ENCODE measurements at regions not wholly inside any gene's neighbourhood (a gene's known extent, or its start where the extent isn't known, plus 50 kb on each side); places are given as distances from the start of the nearest gene placed in this dataset.

DNA sequence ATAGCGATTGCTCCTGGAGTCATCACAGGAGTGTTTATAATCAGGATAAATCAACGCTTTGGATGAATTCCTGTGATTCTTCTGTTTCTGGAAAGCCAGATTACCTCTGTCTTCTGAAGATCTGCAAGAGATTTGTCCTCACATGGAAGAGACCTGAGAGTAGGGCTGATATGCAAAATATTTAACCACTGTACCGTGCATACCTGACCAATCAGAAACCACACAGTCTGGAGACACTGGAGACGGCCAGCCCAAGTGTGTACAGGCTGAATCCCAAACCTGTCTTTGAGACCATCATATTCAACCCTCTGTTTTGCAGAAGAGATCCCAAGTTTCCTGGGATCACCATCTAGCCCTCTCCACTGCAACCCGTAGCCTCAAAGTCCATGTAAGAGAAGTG is 50.4 kb upstream of the WT1 start:
- H3K9me3 ChIP-seq (ENCODE audit: control insufficient read depth, low read depth, low read length) = no peaks in the 10 kb centered on the region
- no peaks in the 10 kb centered on the region for H3K36me3 ChIP-seq (ENCODE audit: control insufficient read depth in 2 of 2, extremely low read depth in 1 of 2, insufficient read depth in 2 of 2, low read length in 2 of 2)
- dilution Hi-C loops (cut with MboI; ENCODE audit: extremely low pct_ligation_motif_present, low sequenced_read_pairs) = no loop called here
- H3K4me3 ChIP-seq (ENCODE audit: control insufficient read depth in 2 of 3, extremely low read depth in 1 of 3, insufficient read depth in 2 of 3, low read depth in 1 of 3, low read length in 3 of 3) = no peak overlapping the region
- H3K9me1 ChIP-seq (ENCODE audit: control insufficient read depth, extremely low read depth, insufficient read depth, low read length) = no peaks in the 10 kb centered on the region
- H3K4me2 ChIP-seq (ENCODE audit: control insufficient read depth, extremely low read depth, insufficient read depth, low read depth, low read length) = no peak overlapping the region
- H2AFZ ChIP-seq (ENCODE audit: control insufficient read depth, low read length) = no peak overlapping the region
- H3K79me2 ChIP-seq (ENCODE audit: control insufficient read depth, insufficient read depth, low read length) = no peaks in the 10 kb centered on the region
- no peaks in the 10 kb centered on the region for H3K4me1 ChIP-seq (ENCODE audit: control insufficient read depth, extremely low read depth, insufficient read depth, low read length)
- H3K27me3 ChIP-seq (ENCODE audit: control insufficient read depth, extremely low read depth, insufficient read depth, low read length) = no peaks in the 10 kb centered on the region
- H3K27ac ChIP-seq (ENCODE audit: control insufficient read depth, insufficient read depth, low read length) = no peak overlapping the region
- DNase-seq (ENCODE audit: low read depth, low spot score) (no peak), FAIRE-seq (no peak)
- H4K20me1 ChIP-seq (ENCODE audit: control insufficient read depth, extremely low read depth, insufficient read depth, low read length) = no peaks in the 10 kb centered on the region
- H3K9ac ChIP-seq (ENCODE audit: control insufficient read depth, extremely low read depth, insufficient read depth, low read length) = no peak overlapping the region
- TF ChIP-seq EZH2 (IDR thresholded peaks at IDR 0.05; ENCODE audit: low read length) = no peak
- TF ChIP-seq, protein P1, sequence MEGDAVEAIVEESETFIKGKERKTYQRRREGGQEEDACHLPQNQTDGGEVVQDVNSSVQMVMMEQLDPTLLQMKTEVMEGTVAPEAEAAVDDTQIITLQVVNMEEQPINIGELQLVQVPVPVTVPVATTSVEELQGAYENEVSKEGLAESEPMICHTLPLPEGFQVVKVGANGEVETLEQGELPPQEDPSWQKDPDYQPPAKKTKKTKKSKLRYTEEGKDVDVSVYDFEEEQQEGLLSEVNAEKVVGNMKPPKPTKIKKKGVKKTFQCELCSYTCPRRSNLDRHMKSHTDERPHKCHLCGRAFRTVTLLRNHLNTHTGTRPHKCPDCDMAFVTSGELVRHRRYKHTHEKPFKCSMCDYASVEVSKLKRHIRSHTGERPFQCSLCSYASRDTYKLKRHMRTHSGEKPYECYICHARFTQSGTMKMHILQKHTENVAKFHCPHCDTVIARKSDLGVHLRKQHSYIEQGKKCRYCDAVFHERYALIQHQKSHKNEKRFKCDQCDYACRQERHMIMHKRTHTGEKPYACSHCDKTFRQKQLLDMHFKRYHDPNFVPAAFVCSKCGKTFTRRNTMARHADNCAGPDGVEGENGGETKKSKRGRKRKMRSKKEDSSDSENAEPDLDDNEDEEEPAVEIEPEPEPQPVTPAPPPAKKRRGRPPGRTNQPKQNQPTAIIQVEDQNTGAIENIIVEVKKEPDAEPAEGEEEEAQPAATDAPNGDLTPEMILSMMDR (optimal IDR thresholded peaks at IDR 0.05 in 1 of 3, IDR thresholded peaks at IDR 0.05 in 1 of 3, conservative IDR thresholded peaks at IDR 0.05 in 1 of 3; ENCODE audit: extremely low read depth in 1 of 3, insufficient read depth in 2 of 3, low read length in 3 of 3) = no peak

Measured in keratinocyte (primary cell).